ENCODE measurements at regions not wholly inside any gene's neighbourhood (a gene's known extent, or its start where the extent isn't known, plus 50 kb on each side); places are given as distances from the start of the nearest gene placed in this dataset.

GRCh38 chr15:94027581-94027980 lies 203.8 kb upstream of the MCTP2 start:
- Mint-ChIP-seq H3K4me3 (ENCODE audit: unreplicated experiment) (no peak overlapping the region), H3K36me3 (ENCODE audit: low read depth, unreplicated experiment) (no peaks in the 10 kb centered on the region), H3K27ac (ENCODE audit: unreplicated experiment) (no peak overlapping the region), H3K4me1 (ENCODE audit: low read depth, unreplicated experiment) (peaks cover 18% of the 10 kb centered on the region), H3K9me3 (ENCODE audit: unreplicated experiment) (no peaks in the 10 kb centered on the region), H3K27me3 (ENCODE audit: low read depth, unreplicated experiment) (no peaks in the 10 kb centered on the region)
- DNase-seq (ENCODE audit: low read depth) (peak; percentile 33), FAIRE-seq (no peak)
- H3K36me3 ChIP-seq (ENCODE audit: insufficient read depth, low read length), result no peaks in the 10 kb centered on the region
- no peaks in the 10 kb centered on the region for H3K9me3 ChIP-seq (ENCODE audit: insufficient read depth, low read depth, low read length)
- H4K20me1 ChIP-seq (ENCODE audit: insufficient read depth, low read length), result no peaks in the 10 kb centered on the region
- no peaks in the 10 kb centered on the region for H3K79me2 ChIP-seq (ENCODE audit: insufficient read depth, low read length)
- peaks cover 7% of the 10 kb centered on the region for H3K4me1 ChIP-seq (ENCODE audit: insufficient read depth, low read length)
- no peaks in the 10 kb centered on the region for H3K27me3 ChIP-seq (ENCODE audit: insufficient read depth, low read length)
- H2AFZ ChIP-seq (ENCODE audit: low read depth, low read length), result no peak overlapping the region
- no peak overlapping the region for H3K27ac ChIP-seq (ENCODE audit: low read depth, low read length)
- no peak overlapping the region for H3K4me3 ChIP-seq (ENCODE audit: insufficient read depth, low read depth, low read length)
- H3K4me2 ChIP-seq (ENCODE audit: low read length), result no peak overlapping the region
- H3K9ac ChIP-seq (ENCODE audit: low read length), result no peak overlapping the region
- TF ChIP-seq EZH2 (IDR thresholded peaks at IDR 0.05; ENCODE audit: insufficient read depth, low read length), result no peak
- no peak for TF ChIP-seq CTCF (IDR thresholded peaks at IDR 0.05; ENCODE audit: insufficient read depth, low read depth, low read length)

- Mint-ChIP-seq H3K27me3 (ENCODE audit: low read depth, unreplicated experiment) (no peaks in the 10 kb centered on the region), H3K4me3 (ENCODE audit: unreplicated experiment) (no peak overlapping the region)
Measured at GRCh38 chr15:94026458-94027304, 204.7 kb upstream of the MCTP2 start.

More at GRCh38 chr15:94026458-94027304, 204.7 kb upstream of the MCTP2 start:
- no peak overlapping the region for H2AFZ ChIP-seq (ENCODE audit: low read depth, low read length)
- no peaks in the 10 kb centered on the region for H3K9me3 ChIP-seq (ENCODE audit: insufficient read depth, low read depth, low read length)
- H3K4me3 ChIP-seq (ENCODE audit: insufficient read depth, low read depth, low read length), result no peak overlapping the region
- H3K27ac ChIP-seq (ENCODE audit: low read depth, low read length), result peak overlapping the region; percentile 63
- H3K4me2 ChIP-seq (ENCODE audit: low read length), result peak overlapping the region; percentile 54
- FAIRE-seq (peak; percentile 5), DNase-seq (ENCODE audit: low read depth) (peak; percentile 96)
- H3K27ac Mint-ChIP-seq (ENCODE audit: unreplicated experiment), result no peak overlapping the region
- H3K36me3 ChIP-seq (ENCODE audit: insufficient read depth, low read length), result no peaks in the 10 kb centered on the region
- peaks cover 18% of the 10 kb centered on the region for H3K4me1 Mint-ChIP-seq (ENCODE audit: low read depth, unreplicated experiment)
- H3K9ac ChIP-seq (ENCODE audit: low read length), result no peak overlapping the region
- peaks cover 11% of the 10 kb centered on the region for H3K4me1 ChIP-seq (ENCODE audit: insufficient read depth, low read length)
- no peaks in the 10 kb centered on the region for H4K20me1 ChIP-seq (ENCODE audit: insufficient read depth, low read length)
- no peaks in the 10 kb centered on the region for H3K27me3 ChIP-seq (ENCODE audit: insufficient read depth, low read length)
- no peaks in the 10 kb centered on the region for H3K79me2 ChIP-seq (ENCODE audit: insufficient read depth, low read length)
- no peaks in the 10 kb centered on the region for H3K9me3 Mint-ChIP-seq (ENCODE audit: unreplicated experiment)
- TF ChIP-seq EZH2 (IDR thresholded peaks at IDR 0.05; ENCODE audit: insufficient read depth, low read length), result no peak
- no peak for TF ChIP-seq CTCF (IDR thresholded peaks at IDR 0.05; ENCODE audit: insufficient read depth, low read depth, low read length)
- H3K36me3 Mint-ChIP-seq (ENCODE audit: low read depth, unreplicated experiment), result no peaks in the 10 kb centered on the region
